SK-MEL-5 (cell line): ENCODE measurements at regions not wholly inside any gene's neighbourhood (a gene's known extent, or its start where the extent isn't known, plus 50 kb on each side); places are given as distances from the start of the nearest gene placed in this dataset.

Source experiments
- DNase-seq: peaks from one replicate; pipeline ENCODE4 v3.0.0-alpha.2; 2016; ENCODE audit warnings: low read depth, low spot score
- in situ Hi-C: cut with HindIII; loops from 2 replicates; pipeline ENCODE4 v1.10.0; 2016; ENCODE audit warnings: low sequenced_read_pairs, high pct_unique_total_duplicates, low pct_unique_long_range_greater_than_20kb

- in situ Hi-C loops, result no loop called here
- no peak for DNase-seq
Observed at GRCh38 chrX:95029571-95029970, 1355.6 kb downstream of the FAM133A start.

- in situ Hi-C loops, result no loop called here
- no peak for DNase-seq
Observed at GRCh38 chrX:95040104-95040503, 1366.1 kb downstream of the FAM133A start.

DNA sequence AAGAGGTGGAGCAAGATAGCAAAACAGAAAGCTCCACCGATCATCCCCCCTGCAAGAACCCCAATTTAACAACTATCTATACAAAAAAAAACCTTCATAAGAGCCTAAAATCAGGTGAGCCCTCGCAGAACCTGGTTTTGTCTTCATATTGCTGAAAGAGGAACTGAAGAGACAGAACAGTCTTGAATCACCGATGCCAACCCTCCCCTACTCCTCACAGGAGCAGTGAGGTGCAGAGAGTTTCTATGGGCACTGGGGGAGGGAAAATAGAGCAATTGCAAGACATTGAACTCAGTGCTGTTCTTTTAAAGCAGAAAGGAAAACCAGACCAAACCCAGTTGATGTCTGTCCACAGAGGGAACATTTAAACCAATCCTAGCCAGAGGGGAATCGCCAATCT is 1370.3 kb downstream of the FAM133A start:
- DNase-seq, result no peak
- in situ Hi-C loops, result no loop called here

DNA sequence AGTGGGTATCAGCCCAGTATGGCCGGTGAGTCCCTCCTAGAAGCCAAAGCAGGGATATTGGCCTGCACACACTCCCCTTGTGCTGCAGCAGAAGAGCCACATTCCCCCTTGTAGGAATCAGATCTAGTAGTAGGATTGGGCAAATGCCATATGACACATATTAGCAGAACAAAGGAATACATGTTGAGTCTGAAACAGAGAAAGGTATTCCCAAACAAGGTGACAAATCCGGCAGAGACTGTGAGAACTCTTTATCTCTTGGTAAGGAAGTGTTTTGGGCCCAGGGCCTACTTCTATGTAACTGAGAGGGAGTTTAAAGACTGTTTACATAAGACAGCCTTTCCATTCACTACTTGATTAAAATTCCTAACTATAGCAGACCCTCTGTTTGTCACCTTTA is 1382.0 kb downstream of the FAM133A start:
- in situ Hi-C loops, result no loop called here
- no peak for DNase-seq

GRCh38 chrX:95056901-95057300 is 1382.9 kb downstream of the FAM133A start:
- DNase-seq, result peak; percentile 29
- in situ Hi-C loops, result no loop called here

DNA sequence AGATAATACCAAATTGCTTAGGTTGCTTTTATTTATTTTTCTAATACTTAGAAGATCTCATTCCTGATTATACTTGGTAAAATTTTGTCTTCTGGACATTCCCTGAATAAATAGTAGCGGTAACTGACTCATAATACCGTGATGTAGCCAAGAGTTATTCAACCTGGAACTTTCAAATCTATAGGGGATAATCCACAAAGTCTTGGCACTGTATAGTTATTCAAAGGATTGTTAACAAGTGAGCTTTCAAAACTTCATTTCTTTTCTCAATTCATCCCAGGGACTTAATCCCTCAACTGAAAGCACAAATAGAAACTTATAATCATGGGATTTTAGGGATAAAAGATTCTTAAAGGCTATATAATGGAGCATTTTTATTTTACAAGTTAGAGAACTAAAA is 1383.3 kb downstream of the FAM133A start:
- in situ Hi-C loops, result no loop called here

GRCh38 chrX:95058815-95059214 is 1384.8 kb downstream of the FAM133A start:
- no peak for DNase-seq
- in situ Hi-C loops, result no loop called here

More for the DNA sequence above, 1383.3 kb downstream of the FAM133A start:
- peak; percentile 9 for DNase-seq

DNA sequence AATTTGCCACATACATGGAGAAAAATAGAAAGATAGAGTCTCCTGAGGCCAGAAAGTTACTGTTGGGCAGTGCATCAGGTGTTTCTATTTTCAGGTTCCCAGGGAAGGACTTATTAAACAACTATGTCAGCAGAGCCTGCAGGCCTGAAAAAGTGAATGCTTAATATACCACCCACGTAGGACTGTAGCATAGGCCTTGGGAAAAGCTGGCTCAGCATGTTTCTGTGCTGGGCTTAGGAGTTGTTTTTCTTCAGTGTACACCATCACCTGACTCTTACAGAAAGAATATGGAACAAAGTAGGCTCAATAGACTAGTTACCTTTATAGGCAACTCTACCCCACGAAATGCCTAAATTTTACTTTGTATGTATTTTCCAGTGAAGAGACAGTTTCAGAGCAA is 1385.9 kb downstream of the FAM133A start:
- DNase-seq, result no peak
- in situ Hi-C loops, result no loop called here

DNA sequence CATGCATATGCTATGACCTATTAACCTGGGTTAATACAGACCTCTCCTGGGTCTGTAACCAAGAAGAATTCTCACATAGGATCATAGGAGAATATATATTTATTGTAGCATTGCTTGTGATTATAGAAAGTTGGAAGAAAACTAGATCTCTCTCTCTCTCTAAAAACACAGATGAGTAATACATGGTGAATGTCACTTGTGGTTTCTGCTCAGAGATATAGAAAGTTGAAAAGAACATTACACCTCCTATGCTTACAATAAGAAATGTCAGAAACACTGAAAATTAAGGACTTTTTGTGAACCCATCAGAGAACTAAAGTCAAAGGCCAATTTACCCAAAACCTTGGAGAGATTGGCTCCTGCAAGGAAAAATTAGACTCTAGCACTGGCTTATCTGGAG is 1389.5 kb downstream of the FAM133A start:
- DNase-seq, result no peak
- in situ Hi-C loops, result no loop called here

DNA sequence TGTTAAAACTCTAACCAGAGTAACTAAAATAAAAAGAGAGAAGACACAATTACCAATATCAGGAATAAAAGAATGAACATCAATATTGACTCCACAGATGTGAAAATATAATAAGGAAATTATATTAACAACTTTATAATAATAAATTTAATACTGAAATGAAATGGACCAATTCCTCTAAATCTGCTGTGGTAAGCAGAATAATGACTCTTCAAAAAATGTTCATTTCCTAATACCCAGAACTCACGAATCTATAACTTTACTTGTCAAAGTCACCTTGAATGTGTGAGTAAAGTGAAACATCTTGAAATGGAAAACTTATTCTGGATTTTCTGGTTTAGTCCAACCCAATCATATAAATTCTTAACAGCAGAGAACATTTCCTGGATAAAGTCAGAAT is 1391.1 kb downstream of the FAM133A start:
- in situ Hi-C loops, result no loop called here
- DNase-seq, result no peak

DNA sequence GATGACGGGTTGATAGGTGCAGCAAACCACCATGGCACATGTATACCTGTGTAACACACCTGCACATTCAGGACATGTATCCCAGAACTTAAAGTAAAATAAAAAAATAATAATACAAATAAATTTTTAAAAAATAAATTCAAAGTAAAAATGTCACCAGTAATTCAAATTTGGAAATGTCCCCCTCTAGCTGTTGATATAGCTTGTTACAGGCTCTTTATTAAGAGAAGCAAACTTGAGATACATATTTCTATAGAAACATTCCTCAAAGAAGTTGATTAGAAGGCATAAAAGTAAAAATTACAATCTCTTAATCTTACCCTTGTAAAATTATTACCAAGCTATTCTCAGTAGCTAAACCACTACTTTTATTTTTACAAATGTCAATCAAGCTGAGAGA is 1397.0 kb downstream of the FAM133A start:
- in situ Hi-C loops, result no loop called here
- no peak for DNase-seq

GRCh38 chrX:95071621-95072020 is 1397.6 kb downstream of the FAM133A start:
- in situ Hi-C loops, result no loop called here
- peak; percentile 8 for DNase-seq

- in situ Hi-C loops, result no loop called here
Observed at GRCh38 chrX:95076449-95076848, 1402.4 kb downstream of the FAM133A start.

DNA sequence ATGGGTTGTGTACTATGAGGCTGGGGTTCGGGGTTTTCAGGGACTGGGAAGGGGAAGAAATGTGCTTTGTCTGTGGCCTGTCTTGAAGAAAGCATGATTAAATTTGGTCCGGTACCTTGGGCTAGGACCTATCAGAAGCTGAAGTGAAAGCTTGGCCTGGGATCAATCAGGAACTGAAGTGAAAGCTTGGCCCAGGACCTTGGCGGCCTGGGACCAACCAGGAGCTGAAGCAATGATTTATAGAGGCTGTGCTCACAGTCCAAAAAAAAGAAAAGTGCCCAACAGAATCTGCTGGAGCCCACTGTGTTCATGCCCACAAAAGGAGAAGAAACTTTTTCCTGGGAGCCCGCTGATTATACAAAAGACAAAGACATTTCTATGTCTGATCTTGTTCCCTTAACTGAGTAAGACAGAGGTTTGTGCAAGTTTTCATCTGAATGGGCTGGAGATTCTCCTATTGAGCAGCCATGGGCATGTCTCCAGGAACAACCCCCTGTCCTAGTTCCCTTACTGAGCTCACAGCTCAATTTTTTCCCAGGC is 1427.9 kb downstream of the FAM133A start:
- in situ Hi-C loops, result no loop called here
- no peak for DNase-seq

More at GRCh38 chrX:95076449-95076848, 1402.4 kb downstream of the FAM133A start:
- peak; percentile 65 for DNase-seq

- in situ Hi-C loops, result no loop called here
Observed at GRCh38 chrX:95117556-95117955, 1443.5 kb downstream of the FAM133A start.

DNA sequence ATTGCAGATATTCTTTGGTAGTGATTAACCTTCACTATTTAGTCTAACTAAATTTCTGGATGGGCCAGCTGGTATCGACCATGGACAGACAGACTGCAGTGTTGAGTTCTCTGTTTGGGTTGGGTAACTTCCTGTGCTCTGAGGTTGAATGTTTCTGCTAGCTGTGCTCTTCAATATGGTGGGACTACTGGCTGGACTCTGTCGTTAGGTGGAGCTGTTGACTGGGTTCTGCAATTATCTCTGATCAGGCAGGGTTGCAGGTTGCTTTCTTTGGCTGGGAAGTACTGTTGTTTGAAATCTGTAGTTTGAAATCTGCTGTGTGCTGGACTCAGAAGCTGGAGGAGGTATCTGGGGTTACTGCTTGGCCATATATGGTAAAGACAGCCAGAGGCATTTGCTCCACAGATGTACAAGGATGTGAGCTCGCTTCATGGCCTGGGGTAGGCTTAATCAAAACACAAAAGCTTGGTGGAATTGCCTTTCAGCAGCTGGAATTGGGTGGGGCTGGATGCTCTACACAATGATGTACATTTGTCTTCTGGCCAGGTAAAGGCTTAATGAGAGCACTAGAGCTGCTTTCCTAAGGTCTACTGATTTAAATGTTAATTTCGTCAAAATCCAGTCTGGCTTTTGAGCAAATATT is 1472.0 kb downstream of the FAM133A start:
- in situ Hi-C loops, result no loop called here
- peak; percentile 52 for DNase-seq

More at GRCh38 chrX:95117556-95117955, 1443.5 kb downstream of the FAM133A start:
- DNase-seq, result no peak

DNA sequence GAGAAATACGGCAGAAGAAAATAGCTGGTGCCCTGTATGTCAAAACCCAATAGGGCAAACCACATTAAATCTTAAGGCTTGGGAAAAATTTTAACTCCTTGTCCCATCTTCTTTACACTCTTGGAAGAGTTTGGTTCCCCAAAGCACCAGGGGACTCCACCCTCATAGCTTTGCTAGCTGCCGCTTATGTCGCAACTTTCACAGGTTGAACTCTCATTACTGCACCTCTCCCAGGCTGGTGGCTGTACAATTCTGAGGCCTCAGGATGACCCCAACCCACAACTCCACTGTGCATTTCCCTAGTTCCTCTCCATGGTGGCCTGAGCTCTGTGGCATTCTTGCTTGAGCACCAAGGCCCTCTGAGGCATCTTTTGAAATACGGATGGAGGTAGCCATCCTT is 1478.8 kb downstream of the FAM133A start:
- DNase-seq, result no peak
- in situ Hi-C loops, result no loop called here

GRCh38 chrX:95156566-95156965 is 1482.6 kb downstream of the FAM133A start:
- in situ Hi-C loops, result no loop called here
- DNase-seq, result no peak
